Progenitor cell of endocrine pancreas (in vitro differentiated cells): ENCODE measurements at regions not wholly inside any gene's neighbourhood (a gene's known extent, or its start where the extent isn't known, plus 50 kb on each side); places are given as distances from the start of the nearest gene placed in this dataset.
"Not testable (repeated sequence)": the region's sequence is repeated elsewhere in the genome, so short reads cannot be mapped to it uniquely, and the experiment has no call there.

Experiments
- DNase-seq: peaks from one replicate; pipeline ENCODE4 v3.0.0; 2021; ENCODE audit warnings: low spot score; ENCODE audit not compliant: unreplicated experiment
- H3K27ac Mint-ChIP-seq: 2 replicates; pipeline ENCODE4 v1.8.0; 2021; ENCODE audit warnings: mild to moderate bottlenecking, moderate library complexity, mixed read lengths
- H3K27me3 Mint-ChIP-seq: 2 replicates; pipeline ENCODE4 v1.8.0; 2021; ENCODE audit warnings: mixed read lengths
- H3K36me3 Mint-ChIP-seq: 2 replicates; pipeline ENCODE4 v1.8.0; 2022; ENCODE audit warnings: mixed read lengths; ENCODE audit not compliant: insufficient read depth
- H3K4me1 Mint-ChIP-seq: 2 replicates; pipeline ENCODE4 v1.8.0; 2021; ENCODE audit warnings: low read depth, mixed read lengths
- H3K4me3 Mint-ChIP-seq: 2 replicates; pipeline ENCODE4 v1.8.0; 2021; ENCODE audit warnings: low read depth, mild to moderate bottlenecking, moderate library complexity, mixed read lengths
- H3K9me3 Mint-ChIP-seq: 2 replicates; pipeline ENCODE4 v1.8.0; 2021; ENCODE audit warnings: low read depth, mixed read lengths
- CTCF ChIP-seq: fragments of 200-600 bp; sonication (generic); IDR thresholded peaks from one replicate; pipeline ENCODE4 v1.5.0; 2021; ENCODE audit warnings: antibody characterized with exemption, mild to moderate bottlenecking; ENCODE audit not compliant: unreplicated experiment

- no peak for TF ChIP-seq CTCF
- H3K4me3 Mint-ChIP-seq = no peak overlapping the region
- no peaks in the 10 kb centered on the region for H3K9me3 Mint-ChIP-seq
- no peak for DNase-seq
- H3K4me1 Mint-ChIP-seq = peaks cover 15% of the 10 kb centered on the region
- no peak overlapping the region for H3K27ac Mint-ChIP-seq
- H3K27me3 Mint-ChIP-seq = peaks cover 21% of the 10 kb centered on the region
- no peaks in the 10 kb centered on the region for H3K36me3 Mint-ChIP-seq
These were observed 261.1 kb upstream of the RNF32 start for GRCh38 chr7:156379324-156380070.

- peaks cover 15% of the 10 kb centered on the region for H3K4me1 Mint-ChIP-seq
- H3K9me3 Mint-ChIP-seq = no peaks in the 10 kb centered on the region
- DNase-seq = no peak
- no peak overlapping the region for H3K27ac Mint-ChIP-seq
- peaks cover 21% of the 10 kb centered on the region for H3K27me3 Mint-ChIP-seq
- no peaks in the 10 kb centered on the region for H3K36me3 Mint-ChIP-seq
- H3K4me3 Mint-ChIP-seq = no peak overlapping the region
- TF ChIP-seq CTCF = no peak
These were observed 261.8 kb upstream of the RNF32 start for GRCh38 chr7:156378806-156379205.

GRCh38 chr7:156376317-156376716 is 264.3 kb upstream of the RNF32 start:
- Mint-ChIP-seq H3K4me3 (no peak overlapping the region), H3K27me3 (peaks cover 21% of the 10 kb centered on the region), H3K9me3 (peaks cover 5% of the 10 kb centered on the region), H3K4me1 (peaks cover 15% of the 10 kb centered on the region), H3K36me3 (peaks cover 2% of the 10 kb centered on the region), H3K27ac (no peak overlapping the region)
- no peak for TF ChIP-seq CTCF
- no peak for DNase-seq

GRCh38 chr7:156374335-156374734 is 266.2 kb upstream of the RNF32 start:
- peaks cover 12% of the 10 kb centered on the region for H3K9me3 Mint-ChIP-seq
- peaks cover 15% of the 10 kb centered on the region for H3K27me3 Mint-ChIP-seq

GRCh38 chr7:156369929-156370328 is 270.6 kb upstream of the RNF32 start:
- not testable (repeated sequence) for H3K27ac Mint-ChIP-seq, H3K27me3 Mint-ChIP-seq, H3K4me3 Mint-ChIP-seq, H3K36me3 Mint-ChIP-seq, DNase-seq, H3K4me1 Mint-ChIP-seq
- H3K9me3 Mint-ChIP-seq = peaks cover 13% of the 10 kb centered on the region

More at GRCh38 chr7:156374335-156374734, 266.2 kb upstream of the RNF32 start:
- no peak overlapping the region for H3K27ac Mint-ChIP-seq
- H3K36me3 Mint-ChIP-seq = peaks cover 2% of the 10 kb centered on the region
- TF ChIP-seq CTCF = no peak
- DNase-seq = no peak
- no peak overlapping the region for H3K4me3 Mint-ChIP-seq
- H3K4me1 Mint-ChIP-seq = peaks cover 3% of the 10 kb centered on the region
